Daoy (cell line): ENCODE measurements at regions not wholly inside any gene's neighbourhood (a gene's known extent, or its start where the extent isn't known, plus 50 kb on each side); places are given as distances from the start of the nearest gene placed in this dataset.

Experiments used
- DNase-seq: peaks from one replicate; pipeline ENCODE4 v3.0.0-alpha.2; 2015; ENCODE audit warnings: low read depth

DNA sequence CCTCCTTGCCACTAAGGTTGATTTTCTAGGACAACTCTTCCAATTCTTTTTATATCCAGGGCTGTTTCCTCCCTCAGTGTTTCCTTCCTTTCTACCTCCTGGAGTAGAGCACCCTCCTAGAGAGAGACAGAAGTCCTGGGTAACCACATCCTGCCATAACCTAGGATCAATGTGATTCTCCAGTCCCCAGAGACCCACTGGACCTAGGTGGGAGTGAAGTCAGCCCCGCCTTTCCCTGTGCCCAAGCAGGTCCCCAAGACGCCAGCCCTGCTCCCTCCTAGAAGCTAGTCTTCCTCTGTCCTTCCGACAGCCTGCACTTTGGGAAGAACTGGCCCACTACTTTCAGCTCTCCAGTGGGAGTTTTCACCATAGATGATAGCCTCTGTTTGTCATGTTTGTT is 166.8 kb upstream of the PLEKHG7 start:
- no peak for DNase-seq

DNA sequence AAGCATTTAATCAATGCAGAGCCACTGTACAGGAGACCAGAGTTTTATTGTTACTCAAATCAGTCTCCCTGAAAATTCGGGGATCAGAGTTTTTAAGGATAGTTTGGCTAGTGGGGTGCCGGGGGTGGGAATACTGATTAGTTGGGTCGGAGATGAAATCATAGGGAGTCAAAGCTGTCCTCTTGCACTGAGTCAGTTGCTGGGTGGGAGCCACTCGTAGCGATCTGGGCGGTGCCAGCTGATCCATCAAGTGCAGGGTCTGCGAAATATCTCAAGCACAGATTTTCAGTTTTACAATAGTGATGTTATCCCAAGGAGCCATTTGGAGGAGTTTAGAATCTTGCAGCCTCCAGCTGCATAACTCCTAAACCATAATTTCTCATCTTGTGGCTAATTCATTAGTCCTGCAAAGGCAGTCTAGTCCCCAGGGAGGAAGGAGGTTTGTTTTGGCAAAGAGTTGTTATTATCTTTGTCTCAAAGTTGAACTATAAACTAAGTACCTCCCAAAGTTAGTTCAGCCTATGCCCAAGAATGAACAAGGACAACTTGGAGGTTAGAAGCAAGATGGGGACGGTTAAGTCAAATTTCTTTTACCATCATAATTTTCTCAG is 169.4 kb upstream of the PLEKHG7 start:
- peak; percentile 47 for DNase-seq

- no peak for DNase-seq
Observed at GRCh38 chr12:92530706-92531105, 172.1 kb upstream of the PLEKHG7 start.

GRCh38 chr12:92529944-92530343 is 172.8 kb upstream of the PLEKHG7 start:
- DNase-seq, result no peak

- no peak for DNase-seq
Observed at GRCh38 chr12:92528586-92528985, 174.2 kb upstream of the PLEKHG7 start.

DNA sequence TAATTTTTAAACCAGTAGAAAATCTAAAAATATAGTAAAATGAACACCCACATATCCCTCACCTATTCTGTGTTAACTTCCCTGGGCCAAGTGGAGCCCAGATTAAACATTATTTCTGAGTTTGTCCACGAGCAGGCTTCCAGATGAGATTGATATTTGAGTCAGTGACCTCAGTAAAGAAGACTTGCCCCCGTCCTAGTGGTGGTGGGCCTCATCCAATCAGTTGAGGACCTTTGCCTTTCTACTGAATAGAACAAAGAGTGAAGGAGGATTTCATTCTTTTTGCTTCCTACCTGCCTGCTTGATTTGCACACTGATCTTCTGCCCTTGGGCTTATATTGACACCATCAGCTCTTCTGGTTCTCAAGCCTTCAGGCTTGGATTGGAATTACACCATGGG is 174.7 kb upstream of the PLEKHG7 start:
- no peak for DNase-seq

DNA sequence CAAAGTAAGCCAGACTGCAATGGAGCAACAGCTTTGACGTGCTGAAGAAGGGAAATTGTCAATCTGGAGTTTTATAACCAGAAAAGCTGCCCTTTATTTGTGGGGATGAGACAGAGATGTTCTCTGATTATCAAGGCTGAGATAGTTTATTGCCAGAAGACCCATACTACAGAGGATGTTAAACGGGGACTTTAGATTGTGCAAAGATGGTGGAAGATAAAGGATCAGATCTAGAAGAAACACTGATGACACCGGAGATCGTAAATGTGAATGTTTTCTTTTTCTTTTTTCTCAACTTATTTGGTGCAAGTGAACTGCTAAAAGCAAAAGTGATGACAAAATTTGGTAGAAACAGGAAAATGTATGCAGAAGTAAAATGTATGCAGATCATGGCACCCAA is 178.3 kb upstream of the PLEKHG7 start:
- DNase-seq, result no peak

- no peak for DNase-seq
Observed at GRCh38 chr12:92520511-92520910, 182.3 kb upstream of the PLEKHG7 start.

DNA sequence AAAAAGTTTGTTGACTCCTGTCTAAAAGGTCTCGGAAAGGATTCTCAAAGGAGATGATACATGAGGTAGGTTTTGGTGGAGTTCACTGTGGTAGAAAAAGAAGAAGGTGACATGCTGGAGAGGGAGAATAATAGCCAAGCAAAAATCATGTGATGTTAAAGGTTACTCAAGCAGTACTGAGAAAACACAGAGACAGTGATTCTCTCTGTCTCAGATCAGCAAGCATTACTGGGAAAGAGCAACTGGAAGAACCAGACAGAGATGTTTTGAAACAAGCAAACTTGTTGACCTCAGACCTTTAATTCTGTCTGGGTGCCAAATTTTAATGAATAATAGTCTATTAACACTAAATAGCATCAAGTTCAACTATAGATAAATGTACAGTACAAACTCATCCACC is 183.5 kb upstream of the PLEKHG7 start:
- DNase-seq, result no peak

- DNase-seq, result no peak
Observed at GRCh38 chr12:92518071-92518470, 184.7 kb upstream of the PLEKHG7 start.

DNA sequence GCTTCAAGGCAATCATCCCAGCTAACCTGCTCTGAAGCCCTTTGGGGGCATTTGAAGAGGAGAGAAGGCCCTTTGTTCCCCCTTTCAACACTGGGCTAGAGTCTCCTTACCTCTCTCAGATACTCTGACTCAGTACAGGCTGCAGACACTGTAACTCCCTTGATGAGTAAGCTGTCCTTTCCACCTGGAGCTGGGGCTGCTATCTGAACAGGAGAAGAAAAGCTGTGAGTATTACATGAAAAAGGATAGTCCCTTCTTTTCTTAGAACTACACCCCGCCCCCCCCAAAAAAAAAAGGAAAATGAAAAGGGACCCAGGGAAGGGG is 186.6 kb upstream of the PLEKHG7 start:
- peak; percentile 34 for DNase-seq

GRCh38 chr12:92513231-92513730 is 189.5 kb upstream of the PLEKHG7 start:
- DNase-seq, result no peak

GRCh38 chr12:92511786-92512185 is 191.0 kb upstream of the PLEKHG7 start:
- DNase-seq, result no peak

- no peak for DNase-seq
Observed at GRCh38 chr12:92509156-92509738, 193.5 kb upstream of the PLEKHG7 start.

DNA sequence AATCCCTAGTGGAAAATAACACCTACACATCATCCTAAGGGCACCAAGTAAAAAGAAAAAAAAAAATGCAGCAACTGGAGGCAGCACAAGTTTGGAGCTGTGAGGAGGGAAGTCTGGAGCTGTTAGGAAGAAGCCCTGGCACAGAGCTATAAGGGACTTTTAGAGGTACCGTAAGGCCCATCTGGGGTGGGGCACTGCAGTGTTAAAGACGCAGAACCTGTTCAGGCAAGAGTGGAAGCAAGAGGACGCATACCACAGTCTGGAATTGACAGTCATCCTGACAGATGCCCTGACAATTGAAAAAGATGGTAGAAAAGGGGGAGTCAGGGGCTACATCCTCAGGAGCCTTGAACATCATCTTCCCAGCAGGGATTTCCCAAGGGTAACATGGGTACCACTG is 195.9 kb upstream of the PLEKHG7 start:
- DNase-seq, result no peak

- DNase-seq, result peak; percentile 3
Observed at GRCh38 chr12:92506460-92506859, 196.3 kb upstream of the PLEKHG7 start.

DNA sequence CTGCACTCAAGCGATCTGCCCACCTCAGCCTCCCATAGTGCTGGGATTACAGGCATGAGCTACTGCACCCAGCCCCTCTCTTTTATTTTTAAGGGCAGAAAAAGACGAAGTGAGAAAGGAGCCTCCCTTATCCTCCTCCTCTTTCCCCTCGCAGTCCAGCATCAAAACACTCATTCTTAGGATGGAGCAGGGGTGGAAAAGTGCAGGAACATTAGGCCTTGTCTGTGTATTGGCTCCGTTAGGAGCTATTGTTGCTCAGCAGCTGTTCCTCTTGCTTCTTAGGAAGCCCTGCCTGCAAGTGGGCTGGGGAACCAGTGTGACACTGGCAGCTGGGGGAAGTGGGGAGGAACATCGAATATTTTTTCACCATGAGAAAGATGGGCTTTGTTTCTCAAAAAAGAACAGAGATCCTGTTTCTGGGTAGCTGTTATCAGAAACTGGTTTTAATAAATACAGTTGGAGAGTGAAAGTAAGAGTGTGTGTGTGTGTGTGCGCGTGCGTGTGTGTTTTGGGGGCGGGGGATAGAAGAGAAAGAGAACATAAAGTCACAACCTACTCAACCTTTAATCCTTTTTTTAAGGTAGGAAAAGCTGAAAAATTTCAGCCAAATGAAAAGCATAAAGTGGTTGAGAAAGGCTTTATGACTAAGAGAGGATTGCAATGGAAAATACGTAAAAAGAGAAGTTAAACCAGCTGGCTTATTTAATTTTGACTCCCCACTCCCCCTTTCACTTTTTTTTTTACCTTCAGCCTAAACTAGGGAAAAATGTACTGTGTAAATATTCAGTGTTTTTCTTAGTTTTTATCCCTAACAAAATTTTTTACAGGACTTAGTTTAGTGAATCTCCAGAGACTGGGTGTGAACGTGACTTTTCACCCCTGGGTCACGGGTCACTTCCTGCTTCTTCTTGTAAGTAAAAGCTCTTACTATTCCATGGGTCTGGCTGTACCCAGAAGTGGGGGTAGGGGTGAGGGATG is 197.2 kb upstream of the PLEKHG7 start:
- peak; percentile 8 for DNase-seq

GRCh38 chr12:92504594-92504981 is 198.2 kb upstream of the PLEKHG7 start:
- no peak for DNase-seq

GRCh38 chr12:92503971-92504593 is 198.7 kb upstream of the PLEKHG7 start:
- DNase-seq, result no peak

- no peak for DNase-seq
Observed at GRCh38 chr12:92503029-92503931, 199.5 kb upstream of the PLEKHG7 start.

DNA sequence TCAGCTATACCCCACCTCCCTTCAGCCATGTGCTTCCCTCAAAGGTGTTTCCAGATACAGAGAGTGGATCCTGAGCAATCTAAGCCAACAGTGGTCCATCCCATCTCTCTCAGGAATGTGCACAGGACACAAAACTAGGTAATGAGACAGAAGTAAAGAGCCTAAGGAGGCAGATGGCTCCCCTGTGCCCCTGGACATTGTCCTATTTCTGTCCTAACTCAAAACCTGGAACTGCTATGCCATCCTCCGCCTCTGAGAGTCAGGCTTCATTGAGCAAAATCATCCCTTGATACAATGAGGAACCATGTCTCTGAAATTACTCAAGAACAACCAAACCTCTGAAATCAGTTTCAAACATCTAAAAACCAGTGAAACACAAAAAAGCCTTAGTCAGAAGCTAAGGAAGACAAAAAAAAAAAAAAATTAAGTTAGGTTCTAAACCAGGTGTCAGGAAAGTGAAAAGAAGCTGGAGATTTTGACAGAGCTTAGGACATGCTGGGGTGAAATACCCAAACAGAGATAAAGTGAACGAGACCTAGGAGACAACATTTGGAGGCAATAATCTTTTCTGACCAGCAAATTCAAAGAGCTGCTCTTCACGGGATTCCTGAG is 200.3 kb upstream of the PLEKHG7 start:
- DNase-seq, result peak; percentile 4
